ENCODE measurements at regions not wholly inside any gene's neighbourhood (a gene's known extent, or its start where the extent isn't known, plus 50 kb on each side); places are given as distances from the start of the nearest gene placed in this dataset.

DNA sequence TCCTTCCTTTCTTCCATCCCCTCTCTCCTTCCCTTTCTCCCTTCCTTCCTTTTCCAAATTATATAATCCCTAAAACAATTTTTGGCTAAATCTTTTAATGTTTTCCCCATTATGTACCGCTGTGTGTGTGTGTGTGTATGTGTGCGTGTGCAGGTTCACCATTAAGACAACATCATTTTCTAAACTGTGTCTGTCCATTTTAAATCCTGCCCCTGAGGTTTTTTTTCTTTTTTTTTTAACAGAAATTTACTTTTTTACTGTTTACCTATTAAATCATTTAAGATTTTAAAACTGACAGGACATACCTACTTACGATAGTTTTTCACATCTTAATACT lies 366.3 kb upstream of the EPHA7 start:
- TF ChIP-seq, protein P1, sequence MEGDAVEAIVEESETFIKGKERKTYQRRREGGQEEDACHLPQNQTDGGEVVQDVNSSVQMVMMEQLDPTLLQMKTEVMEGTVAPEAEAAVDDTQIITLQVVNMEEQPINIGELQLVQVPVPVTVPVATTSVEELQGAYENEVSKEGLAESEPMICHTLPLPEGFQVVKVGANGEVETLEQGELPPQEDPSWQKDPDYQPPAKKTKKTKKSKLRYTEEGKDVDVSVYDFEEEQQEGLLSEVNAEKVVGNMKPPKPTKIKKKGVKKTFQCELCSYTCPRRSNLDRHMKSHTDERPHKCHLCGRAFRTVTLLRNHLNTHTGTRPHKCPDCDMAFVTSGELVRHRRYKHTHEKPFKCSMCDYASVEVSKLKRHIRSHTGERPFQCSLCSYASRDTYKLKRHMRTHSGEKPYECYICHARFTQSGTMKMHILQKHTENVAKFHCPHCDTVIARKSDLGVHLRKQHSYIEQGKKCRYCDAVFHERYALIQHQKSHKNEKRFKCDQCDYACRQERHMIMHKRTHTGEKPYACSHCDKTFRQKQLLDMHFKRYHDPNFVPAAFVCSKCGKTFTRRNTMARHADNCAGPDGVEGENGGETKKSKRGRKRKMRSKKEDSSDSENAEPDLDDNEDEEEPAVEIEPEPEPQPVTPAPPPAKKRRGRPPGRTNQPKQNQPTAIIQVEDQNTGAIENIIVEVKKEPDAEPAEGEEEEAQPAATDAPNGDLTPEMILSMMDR (IDR thresholded peaks at IDR 0.05), result no peak
- no peak for TF ChIP-seq POLR2A (IDR thresholded peaks at IDR 0.05)

All from right lobe of liver (tissue), 4 donors.